NCI-H748 (cell line): ENCODE measurements at regions not wholly inside any gene's neighbourhood (a gene's known extent, or its start where the extent isn't known, plus 50 kb on each side); places are given as distances from the start of the nearest gene placed in this dataset.

Experiments
- DNase-seq: peaks from one replicate; lab custom pipeline; 2025; ENCODE audit not compliant: unreplicated experiment; lab: John Stamatoyannopoulos, UW

DNA sequence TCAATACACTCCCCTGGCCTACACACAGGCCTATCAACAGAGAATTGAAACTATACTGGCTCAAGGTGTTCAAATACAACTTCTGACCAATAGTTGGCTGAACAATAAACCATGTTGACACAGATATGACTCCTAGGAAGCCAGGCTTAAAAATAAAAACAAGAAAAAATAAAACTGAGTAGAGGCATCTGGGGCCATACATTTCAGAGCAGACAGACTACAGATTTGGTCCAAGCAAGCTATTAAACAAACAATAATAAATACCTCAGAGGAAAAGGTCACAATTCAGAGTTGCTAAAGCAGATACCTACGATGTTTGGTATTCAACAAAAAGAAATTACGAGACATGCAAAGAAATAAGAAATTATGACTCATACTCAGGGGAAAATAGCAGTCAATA lies 132.8 kb upstream of the ACVR2A start:
- no peak for DNase-seq

DNA sequence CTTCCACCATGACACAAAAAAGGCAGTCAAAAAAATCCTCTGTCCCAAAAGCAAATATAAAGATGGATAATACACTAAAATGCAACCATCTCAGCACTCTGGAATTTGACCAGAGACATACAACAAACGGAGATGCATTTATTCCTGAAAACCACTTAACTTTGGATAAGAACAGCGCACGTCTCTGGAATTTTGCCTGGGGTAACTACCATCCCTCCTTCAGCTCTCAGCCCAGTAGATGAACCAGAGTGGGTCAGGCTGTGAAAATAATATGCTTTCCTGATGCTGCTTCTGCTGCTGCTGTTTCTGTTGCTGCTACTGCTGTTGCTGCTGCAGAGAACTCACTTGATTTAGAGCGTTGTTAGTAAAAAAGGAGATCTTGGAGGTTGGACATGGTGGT lies 133.8 kb upstream of the ACVR2A start:
- no peak for DNase-seq

DNA sequence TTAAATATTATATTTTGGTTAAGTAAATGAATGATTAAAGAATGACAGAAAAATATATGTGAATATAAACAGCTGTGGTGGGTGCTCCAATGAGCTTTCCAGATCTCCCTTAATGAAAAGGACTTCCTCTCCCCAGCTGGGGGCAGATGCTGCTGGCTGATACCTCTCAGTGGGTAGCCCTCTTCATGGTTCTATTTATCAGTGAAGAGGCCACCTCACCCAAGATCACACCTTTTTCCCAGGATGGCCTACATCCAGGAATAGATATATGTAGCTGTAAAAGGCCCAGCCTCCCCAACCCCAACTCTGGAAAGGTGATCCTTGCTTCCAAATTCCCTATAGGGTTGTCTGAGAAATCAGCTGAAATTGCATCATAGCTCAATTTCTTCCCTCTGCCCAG lies 135.2 kb upstream of the ACVR2A start:
- DNase-seq = no peak

DNA sequence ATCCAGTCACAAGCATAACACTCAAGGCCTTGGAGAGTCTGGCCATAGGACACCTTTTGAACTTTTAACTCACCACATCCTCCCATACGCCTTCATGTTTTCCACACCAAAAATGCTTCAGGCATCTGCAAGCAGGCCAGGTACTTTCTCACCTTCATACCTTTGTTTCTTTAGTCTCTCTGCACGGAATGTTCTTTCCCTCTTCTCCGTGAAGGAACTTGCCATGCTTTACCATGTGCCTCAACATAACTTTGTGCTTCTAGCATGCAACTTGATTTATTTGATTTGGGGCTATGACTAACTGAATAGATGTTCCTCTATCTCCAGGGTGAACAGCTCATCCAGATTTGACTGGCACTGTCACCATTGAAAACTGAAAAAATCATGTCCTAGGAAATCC lies 141.7 kb upstream of the ACVR2A start:
- DNase-seq = no peak

DNA sequence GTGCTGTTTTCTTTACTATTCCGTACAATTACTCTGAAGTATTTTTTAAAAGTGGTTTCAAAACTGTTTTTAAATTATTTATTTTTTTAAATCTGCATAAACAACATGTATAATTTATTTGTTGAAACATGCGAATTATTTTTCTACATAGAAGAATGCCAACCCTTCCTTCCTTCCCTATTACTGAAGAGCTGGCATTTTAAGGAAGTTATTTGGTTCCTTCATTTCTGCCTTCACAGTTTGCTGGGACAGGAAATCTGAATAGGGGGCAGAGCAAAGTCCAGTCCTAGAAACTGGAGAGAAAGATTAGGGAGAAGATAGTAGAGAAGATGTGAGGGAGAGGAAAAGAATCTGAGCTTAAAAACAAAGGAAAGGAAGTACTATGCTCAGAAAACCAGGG lies 146.7 kb upstream of the ACVR2A start:
- no peak for DNase-seq

DNA sequence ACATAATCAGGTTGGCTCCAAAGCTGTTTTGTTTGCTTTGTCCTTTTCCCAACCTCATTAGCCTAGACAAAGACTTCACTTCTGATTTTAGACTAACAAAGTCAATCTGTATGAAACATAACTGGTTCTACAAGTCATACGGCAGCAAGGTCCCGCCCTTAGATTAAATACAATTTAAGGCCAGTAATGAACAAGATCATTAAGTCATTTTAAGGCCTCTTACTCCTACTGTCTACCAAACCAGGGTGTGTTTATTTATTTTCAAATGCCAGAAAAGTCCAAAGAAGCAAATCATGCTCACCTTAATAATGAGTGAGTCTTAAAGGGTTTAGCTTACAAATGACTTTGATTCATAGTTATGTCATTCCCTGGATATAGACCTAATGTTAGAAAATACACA lies 148.4 kb upstream of the ACVR2A start:
- peak; percentile 93 for DNase-seq

DNA sequence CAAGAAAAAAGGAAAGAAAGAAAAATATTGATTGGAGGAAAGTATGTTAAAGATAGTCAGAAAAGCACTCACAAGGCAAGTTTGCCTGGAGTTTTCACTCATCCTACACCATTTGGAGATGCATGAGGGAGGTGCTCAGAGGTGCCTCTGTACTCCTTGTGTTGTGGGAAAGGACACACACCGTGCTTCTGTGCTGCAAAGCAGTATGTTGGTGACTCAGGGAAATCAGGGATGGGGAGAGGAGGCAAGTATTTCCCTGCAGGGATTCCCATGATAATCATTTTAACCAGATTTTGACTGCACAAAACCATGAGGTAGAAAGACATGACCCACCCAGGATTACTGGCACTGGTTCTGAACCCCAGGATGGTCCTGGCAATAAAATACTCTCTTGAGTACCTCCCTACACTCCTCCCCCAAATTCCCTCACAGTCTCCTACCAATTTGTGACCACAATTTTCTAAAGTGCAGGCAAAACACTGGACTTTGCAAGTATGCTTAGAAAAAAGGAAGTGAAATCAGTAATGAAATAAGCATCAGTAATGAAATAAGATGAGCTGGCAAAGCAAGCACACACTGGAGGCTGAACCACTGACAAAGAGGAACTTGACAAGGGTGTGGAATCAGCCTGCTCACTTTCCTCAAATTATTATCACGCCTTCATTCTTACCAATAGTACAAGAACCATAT lies 155.5 kb upstream of the ACVR2A start:
- DNase-seq = no peak

DNA sequence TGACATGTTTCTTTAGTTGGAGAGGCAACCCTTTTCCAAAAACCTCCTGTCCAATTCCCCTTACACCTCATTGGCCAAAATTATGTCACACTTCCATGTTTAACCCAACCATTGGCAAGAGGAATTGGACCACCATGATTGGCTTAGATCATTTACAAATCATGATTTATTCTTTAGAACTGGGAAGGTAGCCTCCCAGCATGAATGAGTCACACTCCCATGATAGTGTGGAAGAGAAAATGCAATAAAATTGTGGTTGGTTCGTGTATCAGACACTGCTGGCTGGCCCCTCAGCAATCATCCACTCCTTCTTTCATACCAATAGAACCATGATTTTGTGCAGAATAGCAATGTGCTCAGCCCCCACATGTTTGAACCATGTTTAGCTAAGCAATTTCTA lies 156.6 kb upstream of the ACVR2A start:
- DNase-seq = no peak

DNA sequence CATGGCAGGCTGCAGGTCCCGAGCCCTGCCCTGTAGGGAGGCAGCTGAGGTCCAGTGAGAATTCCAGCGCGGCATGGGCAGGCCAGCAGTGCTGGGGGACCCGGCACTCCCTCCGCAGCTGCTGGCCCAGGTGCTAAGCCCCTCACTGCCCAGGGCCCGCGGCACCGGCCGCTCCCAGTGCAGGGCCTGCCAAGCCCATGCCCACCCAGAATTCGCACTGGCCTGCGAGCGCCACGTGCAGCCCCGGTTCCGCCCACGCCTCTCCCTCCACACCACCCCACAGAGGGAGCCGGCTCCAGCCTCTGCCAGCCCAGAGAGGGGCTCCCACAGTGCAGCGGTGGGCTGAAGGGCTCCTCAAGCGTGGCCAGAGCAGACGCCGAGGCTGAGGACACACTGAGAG lies 158.5 kb upstream of the ACVR2A start:
- no peak for DNase-seq

DNA sequence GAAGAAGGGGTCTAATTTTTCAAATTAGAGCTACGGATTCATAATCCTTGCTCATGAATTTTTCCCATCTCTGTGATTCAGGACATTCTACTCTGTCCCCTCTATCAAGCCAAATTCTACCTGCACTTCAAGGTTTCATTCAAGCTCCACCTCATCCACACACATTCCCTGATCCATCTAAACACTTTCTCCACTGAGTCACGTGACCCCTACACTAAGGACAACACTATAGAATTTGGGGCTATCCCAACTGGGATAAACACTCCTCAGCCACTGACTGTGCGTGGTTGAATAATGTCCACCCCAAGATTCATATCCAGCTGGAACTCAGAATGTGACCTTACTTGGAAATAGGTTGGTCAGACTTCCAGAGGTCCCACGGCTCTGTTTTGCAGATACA lies 159.9 kb upstream of the ACVR2A start:
- DNase-seq = no peak

DNA sequence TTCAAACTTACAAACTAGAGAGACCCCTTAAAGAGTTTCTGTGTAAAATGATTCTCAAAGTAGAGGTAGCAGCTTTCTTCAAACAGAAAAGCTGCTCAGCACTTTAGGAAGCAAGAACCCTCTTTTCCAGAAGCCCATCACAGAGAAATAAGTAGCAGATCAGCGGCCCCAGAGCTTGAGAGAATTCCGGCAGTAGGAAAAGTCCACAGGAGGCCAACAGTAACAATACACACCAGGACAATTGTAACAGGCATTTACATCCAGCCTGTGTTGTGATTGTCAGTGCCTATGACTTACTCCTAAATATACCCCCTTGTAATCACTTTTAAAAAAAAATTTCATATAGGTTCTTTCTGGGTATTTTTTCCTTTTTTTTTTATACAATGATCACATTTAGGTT lies 161.4 kb upstream of the ACVR2A start:
- no peak for DNase-seq

DNA sequence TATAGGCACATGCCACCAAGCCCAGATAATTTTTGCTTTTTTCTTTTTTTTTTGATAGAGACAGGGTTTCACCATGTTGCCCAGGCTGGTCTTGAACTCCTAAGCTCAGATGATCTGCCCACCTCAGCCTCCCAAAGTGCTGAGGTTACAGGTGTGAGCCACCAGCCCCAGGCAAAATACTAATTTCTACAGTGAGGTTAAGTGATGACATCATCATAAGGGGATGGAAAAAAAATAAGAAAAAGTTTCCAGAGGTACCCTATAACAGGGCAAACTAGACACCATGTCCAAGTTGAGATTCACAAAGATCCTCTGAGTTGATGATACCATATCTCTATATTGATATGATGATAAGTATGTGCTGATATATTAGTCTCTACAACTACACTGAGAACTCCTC lies 163.7 kb upstream of the ACVR2A start:
- no peak for DNase-seq

DNA sequence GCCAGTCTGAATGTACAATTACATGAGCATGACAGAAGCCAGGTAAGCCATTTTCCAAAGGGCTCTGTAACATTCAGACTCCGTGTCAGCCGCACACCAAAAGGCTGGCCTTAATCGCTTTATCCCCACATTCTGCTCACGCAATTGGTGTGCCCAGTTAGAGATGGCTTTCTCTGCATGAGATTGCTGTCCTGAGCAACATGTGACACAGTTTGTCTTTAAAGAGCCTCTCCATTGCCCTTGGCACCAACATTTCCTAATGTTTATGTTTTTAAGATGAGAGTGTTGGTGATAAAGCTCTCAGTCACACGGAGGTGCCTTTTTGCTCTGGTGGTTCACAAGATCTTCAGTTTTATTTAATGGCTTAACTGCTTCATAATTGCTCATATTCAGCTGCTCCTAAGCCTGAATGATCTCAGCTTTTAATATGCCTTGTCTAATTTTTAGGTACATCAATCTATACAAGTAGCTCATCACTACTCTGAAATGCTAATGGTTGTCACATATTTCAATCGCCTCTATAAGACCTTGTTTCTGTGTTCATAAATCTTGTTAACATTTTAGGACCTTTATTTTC lies 164.8 kb upstream of the ACVR2A start:
- DNase-seq = peak; percentile 95

DNA sequence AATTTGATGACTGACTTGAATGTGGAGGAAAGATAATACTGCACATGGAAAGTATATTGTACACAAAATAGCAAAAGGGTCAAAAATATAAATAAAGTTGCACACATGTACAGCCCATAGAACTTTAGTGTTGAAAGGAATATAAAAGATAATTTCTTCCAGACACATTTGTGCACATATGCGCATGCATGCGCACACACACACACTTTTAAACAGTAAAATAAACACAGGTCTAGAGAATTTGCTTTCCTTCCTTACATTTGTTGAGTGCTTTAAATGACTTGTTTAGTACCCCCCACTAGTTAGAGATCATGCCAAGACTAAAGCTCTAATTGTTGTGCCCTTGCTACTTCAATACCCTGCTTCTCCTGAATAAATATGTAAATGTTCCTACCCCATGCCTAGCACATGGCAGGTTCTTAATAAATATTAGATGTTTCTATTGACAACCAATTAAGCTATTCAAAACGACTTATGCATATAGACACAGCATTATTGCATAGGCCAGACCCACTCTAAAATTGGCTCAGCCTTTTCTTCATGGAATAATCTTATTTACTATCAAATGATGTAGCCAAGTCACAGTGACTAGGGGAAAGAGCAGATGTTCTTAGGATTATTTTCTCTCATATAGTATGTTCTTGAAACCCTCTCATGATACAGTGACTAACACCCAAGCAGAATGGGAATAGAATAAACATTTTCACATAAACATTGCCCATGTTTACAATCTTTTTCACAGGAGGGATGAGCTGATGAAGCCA lies 165.5 kb upstream of the ACVR2A start:
- peak; percentile 96 for DNase-seq

DNA sequence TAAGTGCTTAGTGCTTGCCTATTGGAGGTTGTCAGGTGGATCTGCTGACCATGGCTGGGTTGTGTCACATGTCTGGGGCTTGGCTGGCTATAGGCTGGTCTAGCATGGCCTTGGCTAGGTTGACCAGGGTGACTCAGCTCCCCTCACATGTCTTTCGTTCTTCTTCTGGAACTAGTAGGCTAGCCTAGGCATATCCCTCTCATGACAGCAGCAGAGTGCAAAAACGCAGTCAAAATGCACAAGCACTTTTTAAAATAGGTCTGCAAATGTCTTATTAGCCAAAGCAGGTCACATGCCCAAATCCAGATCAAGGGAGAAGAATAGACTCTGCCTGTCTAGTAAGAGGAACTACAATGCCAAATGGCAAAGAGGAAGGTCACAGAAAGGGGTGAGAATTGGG lies 179.7 kb upstream of the ACVR2A start:
- DNase-seq = no peak

DNA sequence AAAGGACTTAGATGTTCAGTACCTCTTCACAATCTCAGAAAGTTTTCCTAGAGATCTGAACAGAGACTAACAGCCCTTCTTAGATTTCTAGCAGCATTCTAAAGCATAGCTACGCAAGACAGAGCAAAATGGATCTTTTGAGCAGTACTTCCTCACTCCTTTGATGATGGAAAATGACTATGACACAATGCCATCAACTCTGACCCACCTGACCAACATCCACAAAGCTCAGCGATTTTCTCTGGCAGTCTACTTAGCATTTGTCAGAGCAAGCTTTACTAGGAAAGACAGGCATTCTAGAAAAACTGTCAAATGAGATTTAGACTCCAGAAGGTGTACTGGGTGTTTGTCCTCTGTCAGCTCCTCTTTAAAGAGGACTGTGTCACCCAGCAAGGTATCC lies 180.9 kb upstream of the ACVR2A start:
- DNase-seq = no peak

DNA sequence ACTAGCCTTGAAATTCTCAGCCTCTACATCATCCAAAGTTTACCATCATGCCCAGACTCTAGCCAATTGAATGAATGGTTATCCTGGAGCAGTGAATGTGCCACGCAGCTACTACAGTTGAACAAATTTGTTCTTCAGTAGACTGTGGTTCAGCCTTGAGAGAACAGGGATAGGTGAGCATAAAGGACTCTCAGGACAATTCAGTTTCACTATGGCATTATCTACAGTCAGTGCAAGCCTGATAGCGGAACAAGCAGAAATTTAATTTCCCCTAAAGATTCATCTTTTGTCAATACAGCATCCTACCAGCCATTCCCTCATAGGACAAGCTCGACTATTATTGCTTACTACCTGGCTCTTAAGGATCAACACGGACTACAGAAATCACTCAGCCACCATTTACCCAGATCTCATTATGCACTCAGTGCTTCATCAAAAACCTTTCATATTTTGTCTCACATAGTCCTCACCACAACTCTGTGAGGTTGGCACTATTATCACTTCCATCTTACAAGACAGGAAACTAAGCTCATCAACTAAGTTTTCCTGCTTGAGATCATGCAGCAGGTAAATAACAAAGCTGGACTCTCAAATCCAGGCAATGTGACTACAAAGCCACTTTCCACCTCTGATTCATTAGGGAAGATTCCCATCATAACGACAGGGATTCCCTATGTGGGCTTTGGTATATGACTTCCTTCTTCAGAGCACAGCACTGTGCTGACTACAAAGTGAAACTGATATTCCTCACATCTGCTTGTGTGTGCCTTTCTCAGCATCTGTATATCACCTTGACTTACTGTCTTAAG lies 181.5 kb upstream of the ACVR2A start:
- DNase-seq = no peak

DNA sequence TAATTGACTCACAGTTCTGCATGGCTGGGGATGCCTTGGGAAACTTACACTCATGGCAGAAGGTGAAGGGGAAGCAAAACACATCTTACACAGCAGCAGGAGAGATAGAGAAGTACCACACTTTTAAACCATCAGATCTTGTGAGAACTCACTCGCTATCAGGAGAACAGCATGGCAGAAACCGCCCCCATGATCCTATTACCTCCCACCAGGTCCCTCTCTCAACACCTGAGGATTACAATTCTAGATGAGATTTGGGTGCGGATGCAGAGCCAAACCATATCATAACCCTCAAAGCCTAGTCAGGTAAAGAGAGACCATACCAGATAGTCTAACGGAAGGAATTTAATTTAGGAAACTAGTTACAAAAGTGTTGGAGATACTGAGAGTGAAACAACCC lies 182.6 kb upstream of the ACVR2A start:
- DNase-seq = no peak

DNA sequence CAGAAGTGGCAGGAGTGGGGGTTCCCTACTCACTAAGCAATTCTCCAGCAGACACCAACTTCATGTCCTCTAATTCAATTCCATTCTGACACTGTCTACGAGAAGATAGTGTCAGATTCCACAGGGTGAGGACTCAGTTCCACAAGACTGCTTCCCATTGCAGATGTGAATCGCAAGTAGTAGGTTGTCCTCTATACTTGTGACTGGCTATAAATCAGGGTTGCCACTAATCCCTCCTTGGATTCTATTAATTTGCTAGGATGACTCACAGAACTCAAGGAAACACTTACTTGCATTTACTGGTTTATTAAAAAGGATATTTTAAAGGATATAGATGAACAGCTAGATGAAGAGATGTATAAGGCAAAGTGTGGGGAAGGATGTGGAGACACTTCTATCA lies 184.1 kb upstream of the ACVR2A start:
- no peak for DNase-seq

DNA sequence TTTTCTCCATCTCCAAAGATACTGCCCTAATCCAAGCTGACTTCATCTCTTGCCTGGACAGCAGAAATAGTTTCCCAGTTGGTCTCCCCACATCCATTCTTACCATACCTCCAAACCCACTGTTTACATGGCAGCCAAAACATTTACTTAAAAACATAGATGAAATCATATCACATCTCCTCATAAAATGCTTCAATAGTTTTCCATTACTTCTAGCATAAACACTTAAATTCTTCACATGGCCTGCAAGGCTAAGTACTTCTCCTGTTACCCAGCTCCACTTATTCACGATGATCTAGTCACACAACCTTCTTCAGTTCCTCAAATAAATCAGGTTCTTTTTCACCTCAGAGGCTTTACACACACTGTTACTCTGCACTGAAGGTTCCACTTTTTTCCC lies 185.8 kb upstream of the ACVR2A start:
- no peak for DNase-seq

DNA sequence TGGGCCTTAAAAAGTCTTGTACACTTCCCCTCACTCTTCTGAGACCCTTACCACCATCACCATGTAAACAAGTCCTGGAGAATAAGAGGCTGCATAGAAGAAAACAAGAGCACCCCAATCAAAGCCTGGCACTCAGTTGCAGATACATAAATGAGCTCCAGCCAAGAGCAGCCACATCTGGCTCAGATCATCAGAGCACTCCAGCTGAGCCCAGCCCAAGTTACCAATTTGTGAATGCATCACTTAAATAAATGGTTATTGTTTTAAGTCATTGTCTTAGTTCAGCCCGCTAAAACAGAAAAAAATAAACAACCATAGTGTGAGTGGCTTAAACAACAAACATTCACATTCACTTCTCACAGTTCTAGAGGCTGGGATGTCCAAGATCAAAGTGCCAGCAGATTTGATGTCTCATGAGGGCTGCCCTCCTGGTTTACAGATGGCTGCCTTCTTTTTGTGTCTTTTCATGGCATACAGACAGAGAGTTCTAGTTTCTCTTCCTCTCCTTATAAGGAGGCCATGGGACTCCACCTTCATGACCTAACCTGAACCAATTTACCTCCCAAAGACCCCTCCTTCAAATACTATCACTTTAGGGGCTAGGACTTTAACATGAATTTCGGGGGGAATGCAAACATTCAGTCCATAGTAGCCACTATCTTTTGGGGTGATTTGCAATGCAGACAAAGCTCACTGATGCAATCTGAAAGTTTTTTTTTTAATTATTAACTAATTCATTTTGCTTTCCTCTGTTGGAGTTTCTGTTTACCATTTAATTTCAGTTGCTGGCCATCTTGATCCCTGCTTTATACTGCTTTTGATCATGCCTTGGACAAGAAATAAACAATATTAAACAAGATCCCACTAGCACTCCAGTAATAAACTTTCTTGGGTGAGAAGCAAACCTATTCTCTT lies 187.5 kb upstream of the ACVR2A start:
- DNase-seq = no peak
